Hepatocyte (in vitro differentiated cells): ENCODE measurements at regions not wholly inside any gene's neighbourhood (a gene's known extent, or its start where the extent isn't known, plus 50 kb on each side); places are given as distances from the start of the nearest gene placed in this dataset.

Experiments
- CTCF ChIP-seq: fragments of 200-600 bp; sonication (generic); IDR thresholded peaks from 2 replicates; pipeline ENCODE4 v1.5.1; 2016; ENCODE audit warnings: antibody characterized with exemption, mild to moderate bottlenecking; ENCODE audit not compliant: poor library complexity
- EZH2 ChIP-seq: fragments of 200-600 bp; sonication (generic); IDR thresholded peaks from 2 replicates; pipeline ENCODE4 v1.6.1; 2016; ENCODE audit warnings: antibody characterized with exemption, mild to moderate bottlenecking, borderline replicate concordance

GRCh38 chr1:87717157-87717670 lies 388.5 kb downstream of the LMO4 start:
- TF ChIP-seq CTCF = no peak
- no peak for TF ChIP-seq EZH2
